ENCODE measurements at regions not wholly inside any gene's neighbourhood (a gene's known extent, or its start where the extent isn't known, plus 50 kb on each side); places are given as distances from the start of the nearest gene placed in this dataset.

DNA sequence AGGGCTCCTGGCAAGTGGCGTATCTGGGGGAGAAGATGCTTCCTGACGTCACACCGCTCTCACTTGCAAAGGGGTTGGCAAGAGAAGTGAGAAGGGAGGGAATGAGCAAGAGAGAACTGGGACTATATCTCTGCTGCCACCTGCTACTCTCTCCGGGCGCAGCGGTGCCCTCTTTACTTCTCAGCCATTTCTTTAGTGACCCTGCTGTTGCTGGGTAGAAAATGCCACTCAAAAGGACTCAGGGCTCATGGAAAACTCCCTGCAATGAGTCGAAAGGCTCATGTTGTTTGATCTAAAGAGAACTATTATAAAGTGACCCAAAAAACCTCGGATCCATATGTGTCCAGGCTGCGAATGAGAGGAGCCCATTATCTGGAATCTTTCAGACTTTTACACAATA, 401.8 kb downstream of the SAMD5 start:
- H3K4me1 ChIP-seq (ENCODE audit: control insufficient read depth in 1 of 2, insufficient read depth in 2 of 2, low read length in 2 of 2) = no peaks in the 10 kb centered on the region
- no peak overlapping the region for H3K4me3 ChIP-seq (ENCODE audit: low read depth in 1 of 2, low read length in 2 of 2)
- no peak overlapping the region for H3K27ac ChIP-seq (ENCODE audit: low read depth, low read length)
- no peaks in the 10 kb centered on the region for H3K9me3 ChIP-seq (ENCODE audit: control insufficient read depth in 1 of 2, low read length in 2 of 2)
- H3K36me3 ChIP-seq (ENCODE audit: control insufficient read depth in 1 of 2, insufficient read depth in 2 of 2, low read length in 2 of 2) = no peaks in the 10 kb centered on the region
- H3K9ac ChIP-seq (ENCODE audit: low read depth in 1 of 2, low read length in 2 of 2) = no peak overlapping the region
- H3K27me3 ChIP-seq (ENCODE audit: control insufficient read depth in 1 of 2, insufficient read depth in 2 of 2, low read length in 2 of 2) = no peaks in the 10 kb centered on the region

DNA sequence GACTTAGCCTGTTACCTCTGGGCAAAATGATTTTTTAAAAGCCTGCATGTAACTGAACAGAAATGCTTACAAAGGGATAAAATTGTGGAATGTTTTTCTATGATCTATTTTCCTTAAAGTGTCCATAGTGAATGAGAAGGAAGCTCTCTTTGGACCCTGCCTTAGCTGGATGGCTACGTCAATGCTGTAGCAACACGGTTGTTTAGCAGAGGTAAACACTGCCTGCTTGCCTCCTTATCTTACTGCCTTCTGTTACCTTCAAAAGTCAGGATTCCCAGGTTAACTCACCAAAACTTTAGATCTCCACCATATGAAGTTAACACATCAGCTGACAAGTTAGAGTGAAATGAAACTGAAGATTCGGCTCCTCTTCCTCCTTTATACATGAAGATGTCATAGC, 402.6 kb downstream of the SAMD5 start:
- Histone ChIP-seq H3K4me1 (ENCODE audit: control insufficient read depth in 1 of 2, insufficient read depth in 2 of 2, low read length in 2 of 2) (no peaks in the 10 kb centered on the region), H3K27ac (ENCODE audit: low read depth, low read length) (no peak overlapping the region), H3K4me3 (ENCODE audit: low read depth in 1 of 2, low read length in 2 of 2) (no peak overlapping the region), H3K9me3 (ENCODE audit: control insufficient read depth in 1 of 2, low read length in 2 of 2) (no peaks in the 10 kb centered on the region), H3K27me3 (ENCODE audit: control insufficient read depth in 1 of 2, insufficient read depth in 2 of 2, low read length in 2 of 2) (no peaks in the 10 kb centered on the region), H3K36me3 (ENCODE audit: control insufficient read depth in 1 of 2, insufficient read depth in 2 of 2, low read length in 2 of 2) (no peaks in the 10 kb centered on the region), H3K9ac (ENCODE audit: low read depth in 1 of 2, low read length in 2 of 2) (no peak overlapping the region)

DNA sequence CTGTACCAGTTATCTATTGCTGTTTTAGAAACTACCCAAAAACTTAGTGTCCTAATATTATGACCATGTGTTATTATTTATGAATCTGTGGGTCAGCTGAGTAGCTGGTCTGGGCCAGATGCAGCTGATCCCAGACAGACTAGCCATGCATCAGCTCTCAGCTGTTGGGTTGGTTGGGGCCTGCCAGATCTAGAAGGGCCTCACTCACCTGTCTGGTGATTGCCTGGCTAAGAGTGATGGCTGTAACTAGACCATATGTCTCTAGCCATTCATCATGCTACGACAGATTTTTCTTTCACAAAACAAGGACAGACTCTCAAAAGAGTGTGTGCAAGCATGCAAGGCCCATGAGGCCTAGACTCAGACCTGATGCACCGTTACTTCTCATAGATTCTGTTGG, 403.2 kb downstream of the SAMD5 start:
- Histone ChIP-seq H3K27me3 (ENCODE audit: control insufficient read depth in 1 of 2, insufficient read depth in 2 of 2, low read length in 2 of 2) (no peaks in the 10 kb centered on the region), H3K36me3 (ENCODE audit: control insufficient read depth in 1 of 2, insufficient read depth in 2 of 2, low read length in 2 of 2) (no peaks in the 10 kb centered on the region), H3K9me3 (ENCODE audit: control insufficient read depth in 1 of 2, low read length in 2 of 2) (no peaks in the 10 kb centered on the region), H3K4me1 (ENCODE audit: control insufficient read depth in 1 of 2, insufficient read depth in 2 of 2, low read length in 2 of 2) (no peaks in the 10 kb centered on the region), H3K4me3 (ENCODE audit: low read depth in 1 of 2, low read length in 2 of 2) (no peak overlapping the region), H3K27ac (ENCODE audit: low read depth, low read length) (no peak overlapping the region), H3K9ac (ENCODE audit: low read depth in 1 of 2, low read length in 2 of 2) (no peak overlapping the region)

DNA sequence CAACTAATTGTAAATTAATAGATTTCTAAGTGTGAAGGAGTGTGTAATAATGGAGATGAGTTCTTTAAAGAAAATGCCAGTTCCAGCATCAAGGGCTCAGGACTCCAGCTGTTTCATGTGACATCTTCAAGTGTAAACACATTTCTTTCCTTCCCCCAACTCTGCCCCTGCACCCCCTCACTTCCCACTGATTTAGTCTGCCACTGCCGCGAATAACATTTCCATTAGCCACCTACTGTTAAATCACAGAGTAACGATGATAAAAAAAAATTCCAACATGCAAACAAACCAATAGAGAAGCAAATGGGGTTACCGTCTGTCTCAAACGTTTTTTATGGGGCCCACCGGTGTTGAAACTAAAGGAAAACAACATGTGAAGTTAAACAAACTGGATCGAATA, 414.3 kb downstream of the SAMD5 start:
- Histone ChIP-seq H3K9me3 (ENCODE audit: control insufficient read depth in 1 of 2, low read length in 2 of 2) (peaks cover 4 to 10% of the 10 kb centered on the region in 2 donors), H3K4me3 (ENCODE audit: low read depth in 1 of 2, low read length in 2 of 2) (no peak overlapping the region), H3K27ac (ENCODE audit: low read depth, low read length) (no peak overlapping the region), H3K27me3 (ENCODE audit: control insufficient read depth in 1 of 2, insufficient read depth in 2 of 2, low read length in 2 of 2) (no peaks in the 10 kb centered on the region), H3K9ac (ENCODE audit: low read depth in 1 of 2, low read length in 2 of 2) (no peak overlapping the region), H3K4me1 (ENCODE audit: control insufficient read depth in 1 of 2, insufficient read depth in 2 of 2, low read length in 2 of 2) (no peaks in the 10 kb centered on the region), H3K36me3 (ENCODE audit: control insufficient read depth in 1 of 2, insufficient read depth in 2 of 2, low read length in 2 of 2) (no peaks in the 10 kb centered on the region)

DNA sequence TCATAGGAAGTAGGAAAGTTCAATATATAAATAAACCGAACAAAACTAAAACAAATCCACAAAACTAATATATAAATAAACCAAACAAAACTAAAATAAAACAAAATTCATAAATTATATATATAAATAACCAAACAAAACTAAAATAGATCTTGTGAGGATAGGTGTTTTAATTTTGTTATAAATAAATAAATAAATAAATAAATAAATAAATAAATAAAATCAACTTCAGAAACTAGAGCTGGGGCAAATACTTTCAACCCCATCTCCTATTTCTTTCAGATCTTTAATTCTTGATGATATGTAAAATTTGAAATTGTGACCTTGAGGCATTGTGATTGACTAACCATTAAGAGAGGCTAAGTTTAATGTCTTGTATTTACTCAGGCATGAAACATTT, 416.1 kb downstream of the SAMD5 start:
- Histone ChIP-seq H3K4me1 (ENCODE audit: control insufficient read depth in 1 of 2, insufficient read depth in 2 of 2, low read length in 2 of 2) (no peaks in the 10 kb centered on the region), H3K27ac (ENCODE audit: low read depth, low read length) (no peak overlapping the region), H3K4me3 (ENCODE audit: low read depth in 1 of 2, low read length in 2 of 2) (no peak overlapping the region), H3K9ac (ENCODE audit: low read depth in 1 of 2, low read length in 2 of 2) (no peak overlapping the region), H3K9me3 (ENCODE audit: control insufficient read depth in 1 of 2, low read length in 2 of 2) (peaks cover 4 to 10% of the 10 kb centered on the region in 2 donors), H3K36me3 (ENCODE audit: control insufficient read depth in 1 of 2, insufficient read depth in 2 of 2, low read length in 2 of 2) (no peaks in the 10 kb centered on the region), H3K27me3 (ENCODE audit: control insufficient read depth in 1 of 2, insufficient read depth in 2 of 2, low read length in 2 of 2) (no peaks in the 10 kb centered on the region)

DNA sequence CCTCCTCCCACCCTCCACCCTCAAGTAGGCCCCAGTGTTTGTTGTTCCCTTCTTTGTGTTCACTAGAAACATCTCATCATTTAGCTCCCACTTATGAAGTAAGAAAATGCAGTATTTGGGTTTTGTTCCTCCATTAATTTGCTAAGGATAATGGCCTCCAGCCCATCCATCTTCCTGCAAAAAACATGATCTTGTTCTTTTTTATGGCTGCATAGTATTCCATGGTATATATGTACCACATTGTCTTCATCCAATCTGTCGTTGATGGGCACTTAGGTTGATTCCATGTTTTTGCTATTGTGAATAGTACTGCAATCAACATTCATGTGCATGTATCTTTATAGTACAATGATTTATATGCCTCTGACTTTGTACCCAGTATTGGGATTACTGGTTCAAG, 416.8 kb upstream of the SASH1 start:
- H3K9ac ChIP-seq (ENCODE audit: low read depth in 1 of 2, low read length in 2 of 2) = no peak overlapping the region
- no peaks in the 10 kb centered on the region for H3K27me3 ChIP-seq (ENCODE audit: control insufficient read depth in 1 of 2, insufficient read depth in 2 of 2, low read length in 2 of 2)
- H3K4me3 ChIP-seq (ENCODE audit: low read depth in 1 of 2, low read length in 2 of 2) = no peak overlapping the region
- peaks cover 4 to 10% of the 10 kb centered on the region in 2 donors for H3K9me3 ChIP-seq (ENCODE audit: control insufficient read depth in 1 of 2, low read length in 2 of 2)
- H3K36me3 ChIP-seq (ENCODE audit: control insufficient read depth in 1 of 2, insufficient read depth in 2 of 2, low read length in 2 of 2) = no peaks in the 10 kb centered on the region
- H3K27ac ChIP-seq (ENCODE audit: low read depth, low read length) = no peak overlapping the region
- H3K4me1 ChIP-seq (ENCODE audit: control insufficient read depth in 1 of 2, insufficient read depth in 2 of 2, low read length in 2 of 2) = no peaks in the 10 kb centered on the region

DNA sequence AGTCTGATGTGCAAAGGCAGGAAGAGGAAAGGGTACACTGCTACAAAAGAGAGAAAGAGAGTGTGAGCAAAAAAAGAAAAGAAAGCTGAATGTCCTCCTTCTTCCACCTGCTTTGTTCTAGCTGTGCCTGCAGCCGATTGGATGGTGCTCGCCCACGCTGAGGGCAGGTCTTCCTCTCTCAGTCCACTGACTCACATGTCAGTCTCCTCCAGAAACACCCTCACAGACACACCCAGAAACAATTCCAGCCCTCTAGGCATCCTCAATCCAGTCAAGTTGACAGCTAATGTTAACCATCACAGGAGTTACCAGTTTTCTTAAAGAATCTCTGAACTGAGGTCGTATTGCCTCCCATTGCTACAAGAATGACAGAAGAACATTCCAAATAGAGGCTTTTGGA, 411.9 kb upstream of the SASH1 start:
- Histone ChIP-seq H3K4me3 (ENCODE audit: low read depth in 1 of 2, low read length in 2 of 2) (no peak overlapping the region), H3K36me3 (ENCODE audit: control insufficient read depth in 1 of 2, insufficient read depth in 2 of 2, low read length in 2 of 2) (no peaks in the 10 kb centered on the region), H3K9ac (ENCODE audit: low read depth in 1 of 2, low read length in 2 of 2) (no peak overlapping the region), H3K27ac (ENCODE audit: low read depth, low read length) (no peak overlapping the region), H3K4me1 (ENCODE audit: control insufficient read depth in 1 of 2, insufficient read depth in 2 of 2, low read length in 2 of 2) (no peaks in the 10 kb centered on the region), H3K9me3 (ENCODE audit: control insufficient read depth in 1 of 2, low read length in 2 of 2) (peaks cover 2 to 3% of the 10 kb centered on the region in 2 donors), H3K27me3 (ENCODE audit: control insufficient read depth in 1 of 2, insufficient read depth in 2 of 2, low read length in 2 of 2) (no peaks in the 10 kb centered on the region)

DNA sequence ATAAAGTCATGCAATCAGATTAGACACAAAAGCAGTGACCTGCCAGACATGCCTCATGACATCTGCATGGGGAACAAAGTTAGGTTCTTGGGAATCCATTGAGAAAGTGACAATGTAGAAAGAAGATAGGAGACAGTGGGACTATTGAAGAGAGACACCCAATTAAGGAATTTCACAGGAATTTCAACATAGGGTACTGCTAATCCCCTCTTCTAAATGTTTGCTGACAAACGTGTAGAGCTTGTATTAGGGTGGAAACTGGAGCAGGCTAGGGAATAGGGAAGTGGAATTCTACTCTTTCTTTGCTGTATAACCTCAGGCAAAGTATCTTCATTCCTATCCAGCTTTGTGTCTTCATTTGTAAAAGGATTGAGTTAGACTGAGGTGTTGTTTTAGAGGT, 409.4 kb upstream of the SASH1 start:
- H3K27me3 ChIP-seq (ENCODE audit: control insufficient read depth in 1 of 2, insufficient read depth in 2 of 2, low read length in 2 of 2) = no peaks in the 10 kb centered on the region
- H3K27ac ChIP-seq (ENCODE audit: low read depth, low read length) = no peak overlapping the region
- H3K4me3 ChIP-seq (ENCODE audit: low read depth in 1 of 2, low read length in 2 of 2) = no peak overlapping the region
- no peaks in the 10 kb centered on the region for H3K4me1 ChIP-seq (ENCODE audit: control insufficient read depth in 1 of 2, insufficient read depth in 2 of 2, low read length in 2 of 2)
- no peaks in the 10 kb centered on the region for H3K9me3 ChIP-seq (ENCODE audit: control insufficient read depth in 1 of 2, low read length in 2 of 2)
- no peak overlapping the region for H3K9ac ChIP-seq (ENCODE audit: low read depth in 1 of 2, low read length in 2 of 2)
- H3K36me3 ChIP-seq (ENCODE audit: control insufficient read depth in 1 of 2, insufficient read depth in 2 of 2, low read length in 2 of 2) = no peaks in the 10 kb centered on the region

DNA sequence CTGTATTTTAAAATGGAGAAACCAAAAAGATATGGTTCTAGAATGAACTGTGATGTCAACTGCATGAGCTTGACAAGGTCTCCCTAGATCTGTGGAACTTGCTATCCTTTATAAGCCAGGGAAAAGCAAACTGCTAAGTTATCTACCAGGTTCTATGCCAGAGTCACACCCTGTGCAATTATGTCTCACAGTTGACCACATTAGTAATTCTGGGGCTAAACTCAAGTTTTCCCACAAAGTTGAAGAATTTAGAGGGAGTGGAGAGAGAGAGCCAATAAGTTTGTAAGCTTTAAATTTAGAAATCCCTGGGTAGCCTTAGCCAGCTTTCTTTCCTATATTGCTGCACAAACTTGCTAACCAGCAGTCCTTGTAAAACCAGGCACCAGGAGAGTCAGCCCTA, 407.0 kb upstream of the SASH1 start:
- Histone ChIP-seq H3K36me3 (ENCODE audit: control insufficient read depth in 1 of 2, insufficient read depth in 2 of 2, low read length in 2 of 2) (no peaks in the 10 kb centered on the region), H3K9me3 (ENCODE audit: control insufficient read depth in 1 of 2, low read length in 2 of 2) (no peaks in the 10 kb centered on the region), H3K27ac (ENCODE audit: low read depth, low read length) (no peak overlapping the region), H3K27me3 (ENCODE audit: control insufficient read depth in 1 of 2, insufficient read depth in 2 of 2, low read length in 2 of 2) (no peaks in the 10 kb centered on the region), H3K9ac (ENCODE audit: low read depth in 1 of 2, low read length in 2 of 2) (no peak overlapping the region), H3K4me3 (ENCODE audit: low read depth in 1 of 2, low read length in 2 of 2) (no peak overlapping the region), H3K4me1 (ENCODE audit: control insufficient read depth in 1 of 2, insufficient read depth in 2 of 2, low read length in 2 of 2) (no peaks in the 10 kb centered on the region)

DNA sequence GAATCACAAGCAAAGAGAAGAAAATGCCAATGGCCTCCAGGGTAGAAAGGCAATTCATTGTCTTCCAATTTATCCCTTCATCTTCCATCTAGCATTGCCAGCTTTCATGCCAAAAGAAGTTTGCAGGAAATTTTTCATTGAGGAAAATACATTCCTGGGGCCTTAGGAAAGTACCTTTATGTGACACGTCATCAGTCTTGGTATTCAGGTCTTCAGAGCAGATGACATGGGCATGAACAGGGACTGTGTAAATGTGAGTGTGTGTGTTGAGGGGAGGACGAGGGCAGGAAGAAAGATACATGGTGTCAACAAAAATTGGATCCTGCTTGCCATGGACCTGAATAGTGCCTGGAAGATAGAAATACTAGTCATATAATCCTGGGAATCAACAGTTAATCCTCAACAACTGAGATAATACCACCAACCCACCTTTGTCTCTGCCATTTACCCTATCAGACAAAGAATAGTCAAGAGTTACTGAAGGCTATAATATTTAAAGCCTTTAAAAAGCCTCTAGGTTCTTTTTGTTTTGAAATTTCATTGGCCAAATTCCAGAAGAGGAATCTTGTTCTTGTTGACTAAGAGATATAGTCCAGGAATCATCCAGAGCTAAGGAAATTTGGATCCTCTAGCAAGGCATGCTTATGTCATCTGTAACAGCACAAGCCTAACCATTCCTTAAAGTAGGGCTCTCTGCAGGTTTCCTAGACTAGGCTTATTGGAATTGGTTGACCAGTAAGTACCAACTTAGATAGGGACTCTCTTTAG, 405.8 kb upstream of the SASH1 start:
- H3K9ac ChIP-seq (ENCODE audit: low read depth in 1 of 2, low read length in 2 of 2) = no peak overlapping the region
- H3K9me3 ChIP-seq (ENCODE audit: control insufficient read depth in 1 of 2, low read length in 2 of 2) = no peaks in the 10 kb centered on the region
- H3K27ac ChIP-seq (ENCODE audit: low read depth, low read length) = no peak overlapping the region
- no peaks in the 10 kb centered on the region for H3K36me3 ChIP-seq (ENCODE audit: control insufficient read depth in 1 of 2, insufficient read depth in 2 of 2, low read length in 2 of 2)
- no peaks in the 10 kb centered on the region for H3K27me3 ChIP-seq (ENCODE audit: control insufficient read depth in 1 of 2, insufficient read depth in 2 of 2, low read length in 2 of 2)
- no peaks in the 10 kb centered on the region for H3K4me1 ChIP-seq (ENCODE audit: control insufficient read depth in 1 of 2, insufficient read depth in 2 of 2, low read length in 2 of 2)
- no peak overlapping the region for H3K4me3 ChIP-seq (ENCODE audit: low read depth in 1 of 2, low read length in 2 of 2)

DNA sequence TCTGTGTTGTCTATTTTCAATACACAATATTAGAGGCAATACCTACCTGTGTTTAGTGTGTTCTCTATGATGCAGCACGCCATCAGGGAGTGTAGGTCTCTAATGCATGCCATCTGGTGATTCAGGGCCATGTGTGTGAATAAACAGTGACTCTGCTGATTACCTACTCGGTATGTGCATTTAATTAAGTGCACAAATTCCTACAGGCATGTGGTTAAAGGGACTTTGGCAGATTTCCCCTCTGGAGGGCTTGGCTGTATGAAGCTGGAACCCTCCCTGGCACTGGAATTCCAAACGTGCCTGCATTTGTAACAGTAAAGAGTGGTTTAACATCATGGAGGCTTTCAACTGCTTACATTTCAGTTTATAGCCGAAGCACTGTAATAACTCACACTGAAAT, 401.5 kb upstream of the SASH1 start:
- no peaks in the 10 kb centered on the region for H3K4me1 ChIP-seq (ENCODE audit: control insufficient read depth in 1 of 2, insufficient read depth in 2 of 2, low read length in 2 of 2)
- H3K36me3 ChIP-seq (ENCODE audit: control insufficient read depth in 1 of 2, insufficient read depth in 2 of 2, low read length in 2 of 2) = no peaks in the 10 kb centered on the region
- H3K27ac ChIP-seq (ENCODE audit: low read depth, low read length) = no peak overlapping the region
- H3K27me3 ChIP-seq (ENCODE audit: control insufficient read depth in 1 of 2, insufficient read depth in 2 of 2, low read length in 2 of 2) = no peaks in the 10 kb centered on the region
- H3K9ac ChIP-seq (ENCODE audit: low read depth in 1 of 2, low read length in 2 of 2) = no peak overlapping the region
- no peaks in the 10 kb centered on the region for H3K9me3 ChIP-seq (ENCODE audit: control insufficient read depth in 1 of 2, low read length in 2 of 2)
- no peak overlapping the region for H3K4me3 ChIP-seq (ENCODE audit: low read depth in 1 of 2, low read length in 2 of 2)

Data from duodenal mucosa (tissue), 2 donors.